Right lobe of liver (tissue), 6 donors: ENCODE measurements at regions not wholly inside any gene's neighbourhood (a gene's known extent, or its start where the extent isn't known, plus 50 kb on each side); places are given as distances from the start of the nearest gene placed in this dataset.

Experiments used
- ATAC-seq, 4 donors: fragments of 200-7000 bp; cut with Tn5 transposase; one replicate each; pipeline ENCODE4 v1.9.1; 2020; ENCODE audit warnings: mild to moderate bottlenecking in 4 of 4, moderate library complexity in 4 of 4
- DNase-seq, 3 donors: peaks; one replicate each; pipeline ENCODE4 v3.0.0-alpha.2; 2020
- H3K27ac ChIP-seq, 3 donors: fragments of 200-600 bp; one replicate each; pipeline ENCODE4 v1.8.0; 2022
- H3K27me3 ChIP-seq, 2 donors: fragments of 200-600 bp; one replicate each; pipeline ENCODE4 v1.8.0; 2022
- H3K36me3 ChIP-seq, 4 donors: fragments of 200-600 bp; sonication (generic) in 1 of 4; one replicate each; pipeline versions ENCODE4 v1.5.1 to v1.8.0; 2017 to 2022; ENCODE audit warnings: control low read depth in 1 of 4
- H3K4me1 ChIP-seq, 4 donors: fragments of 200-600 bp; sonication (generic) in 1 of 4; one replicate each; pipeline versions ENCODE4 v1.5.1 to v1.8.0; 2017 to 2022; ENCODE audit warnings: control low read depth in 1 of 4
- H3K4me3 ChIP-seq, 3 donors: fragments of 200-600 bp; one replicate each; pipeline ENCODE4 v1.8.0; 2022
- H3K9me3 ChIP-seq, 4 donors: fragments of 200-600 bp; sonication (generic) in 1 of 4; one replicate each; pipeline versions ENCODE4 v1.5.1 to v1.8.0; 2017 to 2022; ENCODE audit warnings: control low read depth in 1 of 4
- POLR2A ChIP-seq: fragments of 450-650 bp; IDR thresholded peaks from one replicate; pipeline ENCODE4 v1.6.1; 2017; ENCODE audit warnings: antibody characterized with exemption, mild to moderate bottlenecking
- WGBS: methylation state at CpG from one replicate; pipeline ENCODE4 v1.1.6; 2018; ENCODE audit warnings: low coverage, low lambda C conversion rate; ENCODE audit not compliant: insufficient coverage; ENCODE audit errors: missing lambda C conversion rate; 5-methylcytosine and 5-hydroxymethylcytosine counted together
- intact Hi-C, 2 donors: fragments of 100-400 bp; cut with DNase I; formaldehyde crosslinking; loops; one replicate each; pipeline versions ENCODE4 v1.11.2 to v1.14.1; 2022
- TF ChIP-seq, protein P1 (sequence below), 4 donors: fragments of 200-600 bp in 3 of 4; fragments of 450-650 bp in 1 of 4; IDR thresholded peaks; one replicate each; pipeline versions ENCODE4 v1.5.1 to v1.8.0; 2016 to 2022; ENCODE audit warnings: antibody characterized with exemption in 4 of 4, mild to moderate bottlenecking in 2 of 4
- donor health status: DM: no; HTN: yes; CAD: no.
- donor health status: DM: no; HTN: no; CAD: no.
- donor health status: DM: no; HTN: no; CAD: no.
- donor health status: DM: no; HTN: yes; CAD: no.
- donor health status: DM: no; HTN: yes; CAD: no.

DNA sequence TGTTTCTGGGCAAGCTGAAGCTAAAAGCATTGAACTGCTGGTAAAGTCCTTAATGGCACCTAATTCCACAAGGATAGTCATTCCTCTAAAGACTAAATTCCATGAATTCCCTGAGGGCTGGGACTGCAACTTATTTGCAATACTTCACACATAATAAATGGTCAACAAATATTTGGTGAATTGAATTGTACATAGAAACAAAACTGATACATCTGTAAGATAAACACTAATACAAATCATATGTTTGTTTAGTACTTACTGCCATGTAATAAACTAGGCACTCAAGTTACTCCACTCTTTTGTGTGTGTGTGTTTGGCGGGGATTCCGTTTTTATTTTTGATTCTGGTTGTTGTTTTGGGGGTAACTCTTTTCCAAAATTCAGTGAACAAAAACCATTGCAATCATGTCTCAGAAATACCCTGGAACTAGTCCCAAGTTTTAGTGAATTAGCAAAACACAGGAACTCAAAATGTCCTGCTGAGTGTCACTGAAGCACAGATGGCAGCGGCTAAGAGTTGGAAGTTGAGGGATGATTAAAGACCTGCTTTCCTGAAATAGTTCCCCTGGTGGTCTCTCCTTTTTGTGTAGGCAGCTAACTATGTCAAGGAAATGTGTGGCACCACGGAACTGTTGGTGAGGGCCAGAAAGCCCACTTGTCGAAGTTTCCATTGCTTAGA, 74.8 kb upstream of the SNRPB2 start:
- no peaks in the 10 kb centered on the region for H3K9me3 ChIP-seq
- no peak overlapping the region for H3K27ac ChIP-seq
- H3K27me3 ChIP-seq = no peaks in the 10 kb centered on the region
- DNase-seq (no peak), ATAC-seq (no peak)
- TF ChIP-seq, protein P1, sequence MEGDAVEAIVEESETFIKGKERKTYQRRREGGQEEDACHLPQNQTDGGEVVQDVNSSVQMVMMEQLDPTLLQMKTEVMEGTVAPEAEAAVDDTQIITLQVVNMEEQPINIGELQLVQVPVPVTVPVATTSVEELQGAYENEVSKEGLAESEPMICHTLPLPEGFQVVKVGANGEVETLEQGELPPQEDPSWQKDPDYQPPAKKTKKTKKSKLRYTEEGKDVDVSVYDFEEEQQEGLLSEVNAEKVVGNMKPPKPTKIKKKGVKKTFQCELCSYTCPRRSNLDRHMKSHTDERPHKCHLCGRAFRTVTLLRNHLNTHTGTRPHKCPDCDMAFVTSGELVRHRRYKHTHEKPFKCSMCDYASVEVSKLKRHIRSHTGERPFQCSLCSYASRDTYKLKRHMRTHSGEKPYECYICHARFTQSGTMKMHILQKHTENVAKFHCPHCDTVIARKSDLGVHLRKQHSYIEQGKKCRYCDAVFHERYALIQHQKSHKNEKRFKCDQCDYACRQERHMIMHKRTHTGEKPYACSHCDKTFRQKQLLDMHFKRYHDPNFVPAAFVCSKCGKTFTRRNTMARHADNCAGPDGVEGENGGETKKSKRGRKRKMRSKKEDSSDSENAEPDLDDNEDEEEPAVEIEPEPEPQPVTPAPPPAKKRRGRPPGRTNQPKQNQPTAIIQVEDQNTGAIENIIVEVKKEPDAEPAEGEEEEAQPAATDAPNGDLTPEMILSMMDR (IDR thresholded peaks at IDR 0.05) = no peak
- TF ChIP-seq POLR2A = no peak
- no peaks in the 10 kb centered on the region for H3K36me3 ChIP-seq
- 46% methylated on average over 4 of the region's 5 CpGs for WGBS
- no peak overlapping the region for H3K4me3 ChIP-seq
- no peaks in the 10 kb centered on the region for H3K4me1 ChIP-seq
- intact Hi-C loops = no loop called here

DNA sequence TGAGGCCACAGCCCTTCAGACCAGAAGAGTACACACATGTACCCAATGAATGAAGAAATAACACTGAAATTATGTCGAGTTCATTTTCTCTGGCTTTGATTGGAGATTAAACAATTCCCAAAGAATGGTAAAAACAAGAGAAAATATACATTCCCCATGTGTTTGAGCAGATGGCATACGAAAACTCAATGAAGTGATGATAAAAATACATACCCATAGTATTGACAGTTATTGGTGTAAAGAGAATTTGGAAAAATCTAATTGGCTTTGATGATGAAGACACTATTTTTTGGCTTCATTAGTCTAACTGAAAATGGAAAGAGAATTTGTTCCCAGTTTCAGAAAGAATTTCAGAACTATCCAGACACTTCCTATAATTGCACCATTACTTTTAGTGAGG, 76.6 kb upstream of the SNRPB2 start:
- WGBS = 51% methylated on average over 2 of the region's 2 CpGs
- Histone ChIP-seq H3K4me1 (no peaks in the 10 kb centered on the region), H3K27me3 (no peaks in the 10 kb centered on the region), H3K9me3 (no peaks in the 10 kb centered on the region), H3K27ac (no peak overlapping the region), H3K36me3 (no peaks in the 10 kb centered on the region), H3K4me3 (no peak overlapping the region)
- ATAC-seq = no peak
- intact Hi-C loops = no loop called here
- TF ChIP-seq, protein P1 (IDR thresholded peaks at IDR 0.05) = no peak
- TF ChIP-seq POLR2A = no peak
- no peak for DNase-seq

DNA sequence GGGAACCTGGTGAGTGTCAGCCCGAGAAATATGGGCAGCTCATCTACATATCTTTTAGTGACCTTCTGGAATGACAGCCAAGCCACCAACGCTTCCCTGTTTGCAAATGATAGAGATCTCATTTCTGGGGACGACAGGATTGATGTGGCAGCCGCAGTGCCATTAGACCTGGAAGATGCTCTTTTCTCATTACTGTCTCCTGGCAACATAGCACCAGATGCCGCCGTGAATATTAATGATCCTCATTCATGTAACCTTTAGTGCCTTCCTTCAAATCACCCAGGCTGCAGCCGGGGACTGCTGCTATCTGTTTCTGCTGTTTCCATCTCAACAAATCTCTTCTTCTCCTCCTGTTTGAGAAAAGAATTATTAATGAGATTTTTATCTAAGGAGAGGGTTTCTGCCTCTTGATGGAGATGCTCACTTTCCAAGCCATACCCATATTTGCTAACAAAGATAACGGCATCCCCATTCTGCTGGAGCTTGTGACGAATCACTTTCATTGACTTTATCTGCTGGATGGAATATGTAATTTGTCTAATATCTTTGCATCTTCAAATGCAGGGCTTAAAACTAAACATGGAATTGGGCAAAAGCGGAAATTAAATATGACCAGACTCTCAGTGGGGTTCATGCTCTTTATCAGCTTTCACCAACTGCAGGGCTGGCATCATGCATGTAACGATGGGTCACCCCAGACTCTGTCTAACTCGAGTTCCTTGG, 74.8 kb upstream of the KIF16B start:
- 52% methylated on average over 12 of the region's 12 CpGs for WGBS

DNA sequence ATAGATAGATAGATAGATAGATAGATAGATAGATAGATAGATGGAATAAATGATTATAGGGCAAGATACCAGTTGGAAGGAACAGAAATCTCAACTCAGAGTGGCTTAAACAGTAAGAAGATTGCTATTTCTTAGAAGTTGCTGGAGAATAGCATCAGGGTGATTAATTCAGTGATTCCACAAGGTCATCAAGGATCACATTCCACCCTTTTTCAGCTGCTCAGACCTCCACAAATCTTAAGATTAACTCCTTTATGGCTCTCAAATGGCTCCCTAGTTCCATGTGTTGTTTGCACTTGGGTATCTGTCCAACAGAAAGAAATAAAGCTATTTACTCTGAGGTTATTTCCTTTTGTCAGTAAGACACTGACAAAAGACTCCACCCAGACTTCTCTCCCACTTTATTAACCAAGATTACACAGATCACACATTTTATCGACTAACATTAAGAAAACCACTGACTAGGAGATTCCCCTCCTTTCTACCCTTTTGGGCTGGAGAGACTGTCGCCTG, 68.3 kb upstream of the KIF16B start:
- Histone ChIP-seq H3K36me3 (no peaks in the 10 kb centered on the region), H3K27me3 (no peaks in the 10 kb centered on the region), H3K4me1 (no peaks in the 10 kb centered on the region), H3K9me3 (no peaks in the 10 kb centered on the region), H3K27ac (no peak overlapping the region), H3K4me3 (no peak overlapping the region)
- WGBS = 85% methylated on average over 2 of the region's 2 CpGs
- DNase-seq (no peak), ATAC-seq (no peak)
- TF ChIP-seq, protein P1 (IDR thresholded peaks at IDR 0.05) = no peak
- no peak for TF ChIP-seq POLR2A
- intact Hi-C loops = no loop called here

More for the DNA sequence above, 74.8 kb upstream of the KIF16B start:
- H3K36me3 ChIP-seq = no peaks in the 10 kb centered on the region
- H3K27ac ChIP-seq = no peak overlapping the region
- no peaks in the 10 kb centered on the region for H3K9me3 ChIP-seq
- no peaks in the 10 kb centered on the region for H3K4me1 ChIP-seq
- H3K27me3 ChIP-seq = no peaks in the 10 kb centered on the region
- ATAC-seq (no peak), DNase-seq (no peak)
- intact Hi-C loops = no loop called here
- H3K4me3 ChIP-seq = no peak overlapping the region
- TF ChIP-seq, protein P1 (IDR thresholded peaks at IDR 0.05) = no peak
- TF ChIP-seq POLR2A = no peak
